ENCODE measurements at regions not wholly inside any gene's neighbourhood (a gene's known extent, or its start where the extent isn't known, plus 50 kb on each side); places are given as distances from the start of the nearest gene placed in this dataset.

DNA sequence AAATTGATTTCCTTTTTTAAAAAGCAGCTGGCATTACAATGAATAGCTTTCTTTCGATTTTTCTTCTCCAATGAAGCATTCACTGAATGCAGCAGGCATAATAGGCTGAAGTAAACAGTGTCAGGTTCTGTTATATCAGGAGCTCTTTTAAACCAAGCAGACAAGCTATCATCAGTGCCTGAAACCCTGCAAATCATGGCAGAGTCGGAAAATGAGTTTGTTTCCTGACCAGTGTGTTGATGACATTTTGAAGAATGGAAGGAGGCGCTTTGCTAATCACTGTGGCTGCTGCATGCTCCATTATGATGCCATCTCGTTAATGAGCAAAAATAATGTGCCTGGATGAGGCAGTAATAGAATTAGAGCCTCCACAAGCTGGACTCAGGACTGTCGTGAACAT, 284.5 kb downstream of the ZNF608 start:
- TF ChIP-seq POLR2A (IDR thresholded peaks at IDR 0.05) = no peak
- TF ChIP-seq, protein P1, sequence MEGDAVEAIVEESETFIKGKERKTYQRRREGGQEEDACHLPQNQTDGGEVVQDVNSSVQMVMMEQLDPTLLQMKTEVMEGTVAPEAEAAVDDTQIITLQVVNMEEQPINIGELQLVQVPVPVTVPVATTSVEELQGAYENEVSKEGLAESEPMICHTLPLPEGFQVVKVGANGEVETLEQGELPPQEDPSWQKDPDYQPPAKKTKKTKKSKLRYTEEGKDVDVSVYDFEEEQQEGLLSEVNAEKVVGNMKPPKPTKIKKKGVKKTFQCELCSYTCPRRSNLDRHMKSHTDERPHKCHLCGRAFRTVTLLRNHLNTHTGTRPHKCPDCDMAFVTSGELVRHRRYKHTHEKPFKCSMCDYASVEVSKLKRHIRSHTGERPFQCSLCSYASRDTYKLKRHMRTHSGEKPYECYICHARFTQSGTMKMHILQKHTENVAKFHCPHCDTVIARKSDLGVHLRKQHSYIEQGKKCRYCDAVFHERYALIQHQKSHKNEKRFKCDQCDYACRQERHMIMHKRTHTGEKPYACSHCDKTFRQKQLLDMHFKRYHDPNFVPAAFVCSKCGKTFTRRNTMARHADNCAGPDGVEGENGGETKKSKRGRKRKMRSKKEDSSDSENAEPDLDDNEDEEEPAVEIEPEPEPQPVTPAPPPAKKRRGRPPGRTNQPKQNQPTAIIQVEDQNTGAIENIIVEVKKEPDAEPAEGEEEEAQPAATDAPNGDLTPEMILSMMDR (IDR thresholded peaks at IDR 0.05 in 8 of 11, conservative IDR thresholded peaks at IDR 0.05 in 3 of 11) = no peak

Data from spleen (tissue), 7 donors.